Endothelial cell of umbilical vein (primary cell): ENCODE measurements at regions not wholly inside any gene's neighbourhood (a gene's known extent, or its start where the extent isn't known, plus 50 kb on each side); places are given as distances from the start of the nearest gene placed in this dataset.

ENCODE experiments used
- EZH2 ChIP-seq: IDR thresholded peaks from 2 replicates; pipeline ENCODE4 v1.6.1; 2012; ENCODE audit warnings: borderline replicate concordance, low read depth, mild to moderate bottlenecking, moderate library complexity, low read length, inconsistent platforms; ENCODE audit not compliant: severe bottlenecking
- JUN ChIP-seq: IDR thresholded peaks from 2 replicates; pipeline ENCODE4 v1.6.1; 2011; ENCODE audit warnings: borderline replicate concordance, low read depth; ENCODE audit not compliant: insufficient read length, insufficient read depth
- POLR2A ChIP-seq: IDR thresholded peaks from 2 replicates; pipeline ENCODE4 v1.6.1; 2012; ENCODE audit warnings: low read depth, mild to moderate bottlenecking, control low read depth, low read length
- POLR2AphosphoS5 ChIP-seq: IDR thresholded peaks from 2 replicates; pipeline ENCODE4 v1.6.1; 2012; ENCODE audit warnings: low read depth, mild to moderate bottlenecking, control low read depth, low read length, moderate library complexity; ENCODE audit not compliant: insufficient read depth
- TF ChIP-seq, protein P1 (sequence below), 2 donors: IDR thresholded peaks; 1 replicate in 1 of 2; 2 replicates in 1 of 2; pipeline ENCODE4 v1.5.1; 2011; ENCODE audit warnings: low read length in 2 of 2, mild to moderate bottlenecking in 2 of 2, moderate library complexity in 2 of 2, control low read depth in 1 of 2, inconsistent platforms in 1 of 2, low read depth in 1 of 2; ENCODE audit not compliant: insufficient read depth in 1 of 2; ENCODE audit errors: extremely low read depth in 1 of 2
- TF ChIP-seq, protein P2 (sequence below): IDR thresholded peaks from 2 replicates; pipeline ENCODE4 v1.6.1; 2011; ENCODE audit not compliant: insufficient read depth, insufficient read length

DNA sequence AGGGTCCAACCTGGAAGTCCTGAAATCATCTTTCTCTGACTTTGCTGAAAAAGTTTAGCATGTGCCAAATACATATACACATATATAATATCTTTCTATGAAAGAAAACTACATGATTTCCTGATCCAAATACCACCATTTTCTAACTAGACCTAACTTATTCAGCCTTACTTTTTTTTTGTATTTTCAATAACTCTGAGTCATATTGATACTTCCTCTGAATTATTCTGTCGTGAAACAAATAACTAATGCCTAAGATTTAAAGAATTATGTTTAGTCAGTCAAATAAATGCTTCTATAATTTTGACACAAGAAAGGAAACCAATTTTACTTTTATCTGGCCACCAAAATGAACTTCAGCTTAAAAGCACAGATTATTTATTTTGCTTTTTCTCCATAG, 760.2 kb upstream of the GBE1 start:
- TF ChIP-seq, protein P1, sequence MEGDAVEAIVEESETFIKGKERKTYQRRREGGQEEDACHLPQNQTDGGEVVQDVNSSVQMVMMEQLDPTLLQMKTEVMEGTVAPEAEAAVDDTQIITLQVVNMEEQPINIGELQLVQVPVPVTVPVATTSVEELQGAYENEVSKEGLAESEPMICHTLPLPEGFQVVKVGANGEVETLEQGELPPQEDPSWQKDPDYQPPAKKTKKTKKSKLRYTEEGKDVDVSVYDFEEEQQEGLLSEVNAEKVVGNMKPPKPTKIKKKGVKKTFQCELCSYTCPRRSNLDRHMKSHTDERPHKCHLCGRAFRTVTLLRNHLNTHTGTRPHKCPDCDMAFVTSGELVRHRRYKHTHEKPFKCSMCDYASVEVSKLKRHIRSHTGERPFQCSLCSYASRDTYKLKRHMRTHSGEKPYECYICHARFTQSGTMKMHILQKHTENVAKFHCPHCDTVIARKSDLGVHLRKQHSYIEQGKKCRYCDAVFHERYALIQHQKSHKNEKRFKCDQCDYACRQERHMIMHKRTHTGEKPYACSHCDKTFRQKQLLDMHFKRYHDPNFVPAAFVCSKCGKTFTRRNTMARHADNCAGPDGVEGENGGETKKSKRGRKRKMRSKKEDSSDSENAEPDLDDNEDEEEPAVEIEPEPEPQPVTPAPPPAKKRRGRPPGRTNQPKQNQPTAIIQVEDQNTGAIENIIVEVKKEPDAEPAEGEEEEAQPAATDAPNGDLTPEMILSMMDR (IDR thresholded peaks at IDR 0.05; ENCODE audit: extremely low read depth in 1 of 2, insufficient read depth in 1 of 2, low read depth in 1 of 2, low read length in 2 of 2) = no peak
- TF ChIP-seq JUN (no peak), POLR2A (no peak), POLR2AphosphoS5 (no peak), EZH2 (no peak)
- TF ChIP-seq, protein P2, sequence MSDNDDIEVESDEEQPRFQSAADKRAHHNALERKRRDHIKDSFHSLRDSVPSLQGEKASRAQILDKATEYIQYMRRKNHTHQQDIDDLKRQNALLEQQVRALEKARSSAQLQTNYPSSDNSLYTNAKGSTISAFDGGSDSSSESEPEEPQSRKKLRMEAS = no peak
